Mucosa of descending colon (tissue), 3 donors: ENCODE measurements at regions not wholly inside any gene's neighbourhood (a gene's known extent, or its start where the extent isn't known, plus 50 kb on each side); places are given as distances from the start of the nearest gene placed in this dataset.

ENCODE experiments used
- ATAC-seq: fragments of 200-7000 bp; cut with Tn5 transposase; one replicate; pipeline ENCODE4 v1.9.1; 2020; ENCODE audit warnings: mild to moderate bottlenecking, moderate library complexity
- DNase-seq, 3 donors: peaks; one replicate each; pipeline ENCODE4 v3.0.0-alpha.2; 2020
- H3K36me3 ChIP-seq: fragments of 200-600 bp; one replicate; pipeline ENCODE4 v1.8.0; 2021; ENCODE audit warnings: low read depth, mild to moderate bottlenecking
- H3K4me1 ChIP-seq: fragments of 200-600 bp; one replicate; pipeline ENCODE4 v1.8.0; 2021; ENCODE audit warnings: low read depth, mild to moderate bottlenecking
- H3K4me3 ChIP-seq: fragments of 200-600 bp; one replicate; pipeline ENCODE4 v1.8.0; 2021; ENCODE audit warnings: mild to moderate bottlenecking
- H3K9me3 ChIP-seq: fragments of 200-600 bp; one replicate; pipeline ENCODE4 v1.8.0; 2021; ENCODE audit warnings: mild to moderate bottlenecking
- intact Hi-C, 2 donors: fragments of 100-400 bp; cut with DNase I in 1 of 2; cut with micrococcal nuclease in 1 of 2; formaldehyde crosslinking; loops; one replicate each; pipeline versions ENCODE4 v1.11.0 to v1.11.1; 2022; cut with DNase I, micrococcal nuclease
- TF ChIP-seq, protein P1 (sequence below): fragments of 200-600 bp; IDR thresholded peaks from one replicate; pipeline ENCODE4 v1.8.0; 2022; ENCODE audit warnings: antibody characterized with exemption, mild to moderate bottlenecking
- donor health status: DM: no; HTN: no; CAD: no; lungs with moderate emphysema.
- donor health status: DM: no; HTN: no; CAD: no.
- donor health status: DM: no; HTN: yes; CAD: no.

DNA sequence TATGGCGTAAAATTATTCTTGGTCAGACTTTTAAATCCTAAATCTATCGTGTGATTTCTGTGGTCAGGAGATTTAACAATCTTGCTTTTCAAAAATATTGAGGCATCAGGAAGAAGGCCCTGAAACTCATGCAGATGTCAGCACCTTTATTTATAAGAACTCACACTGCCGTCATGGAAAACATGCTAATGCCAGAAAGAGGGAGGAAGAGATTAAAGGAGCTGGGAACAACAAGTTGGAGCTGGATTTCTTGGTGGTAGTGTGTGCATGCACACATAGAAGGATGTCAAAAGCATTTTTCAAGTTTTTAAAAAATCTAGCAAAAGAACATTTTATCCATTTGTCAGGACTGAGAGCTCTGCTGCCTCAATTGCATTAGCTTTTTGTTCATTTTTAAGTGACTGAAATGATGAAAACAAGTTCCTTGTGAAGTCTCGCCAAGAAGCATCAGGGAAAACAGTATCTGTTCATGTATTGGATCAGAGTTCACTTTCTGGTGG is 342.5 kb downstream of the SPRY2 start:
- H3K9me3 ChIP-seq, result no peaks in the 10 kb centered on the region
- H3K36me3 ChIP-seq, result no peaks in the 10 kb centered on the region
- H3K4me1 ChIP-seq, result no peaks in the 10 kb centered on the region
- DNase-seq (no peak), ATAC-seq (no peak)
- TF ChIP-seq, protein P1, sequence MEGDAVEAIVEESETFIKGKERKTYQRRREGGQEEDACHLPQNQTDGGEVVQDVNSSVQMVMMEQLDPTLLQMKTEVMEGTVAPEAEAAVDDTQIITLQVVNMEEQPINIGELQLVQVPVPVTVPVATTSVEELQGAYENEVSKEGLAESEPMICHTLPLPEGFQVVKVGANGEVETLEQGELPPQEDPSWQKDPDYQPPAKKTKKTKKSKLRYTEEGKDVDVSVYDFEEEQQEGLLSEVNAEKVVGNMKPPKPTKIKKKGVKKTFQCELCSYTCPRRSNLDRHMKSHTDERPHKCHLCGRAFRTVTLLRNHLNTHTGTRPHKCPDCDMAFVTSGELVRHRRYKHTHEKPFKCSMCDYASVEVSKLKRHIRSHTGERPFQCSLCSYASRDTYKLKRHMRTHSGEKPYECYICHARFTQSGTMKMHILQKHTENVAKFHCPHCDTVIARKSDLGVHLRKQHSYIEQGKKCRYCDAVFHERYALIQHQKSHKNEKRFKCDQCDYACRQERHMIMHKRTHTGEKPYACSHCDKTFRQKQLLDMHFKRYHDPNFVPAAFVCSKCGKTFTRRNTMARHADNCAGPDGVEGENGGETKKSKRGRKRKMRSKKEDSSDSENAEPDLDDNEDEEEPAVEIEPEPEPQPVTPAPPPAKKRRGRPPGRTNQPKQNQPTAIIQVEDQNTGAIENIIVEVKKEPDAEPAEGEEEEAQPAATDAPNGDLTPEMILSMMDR, result no peak
- intact Hi-C loops, result no loop called here
- no peak overlapping the region for H3K4me3 ChIP-seq

DNA sequence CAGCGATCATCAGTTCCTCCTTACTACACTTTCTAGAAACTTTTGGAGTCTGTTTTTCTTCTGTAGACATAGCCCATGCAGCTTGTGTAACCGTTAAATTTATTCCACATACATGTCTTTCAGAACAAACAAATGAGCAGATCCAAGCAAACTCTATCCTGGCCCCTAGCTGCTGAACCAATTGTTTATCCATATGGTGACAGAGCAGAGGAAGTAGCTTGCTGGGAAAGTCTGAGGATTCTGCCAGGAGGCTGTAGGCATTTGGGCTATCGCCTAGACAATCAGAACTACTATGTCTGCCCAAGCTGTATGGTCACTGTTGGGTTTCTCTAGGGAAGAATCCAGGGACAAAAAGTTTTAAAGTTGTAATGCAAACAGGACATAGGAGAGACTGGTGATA is 343.7 kb downstream of the SPRY2 start:
- no peaks in the 10 kb centered on the region for H3K36me3 ChIP-seq
- no peak for DNase-seq
- no peaks in the 10 kb centered on the region for H3K4me1 ChIP-seq
- intact Hi-C loops, result no loop called here
- TF ChIP-seq, protein P1, result no peak
- no peak overlapping the region for H3K4me3 ChIP-seq
- no peaks in the 10 kb centered on the region for H3K9me3 ChIP-seq
- ATAC-seq, result no peak

DNA sequence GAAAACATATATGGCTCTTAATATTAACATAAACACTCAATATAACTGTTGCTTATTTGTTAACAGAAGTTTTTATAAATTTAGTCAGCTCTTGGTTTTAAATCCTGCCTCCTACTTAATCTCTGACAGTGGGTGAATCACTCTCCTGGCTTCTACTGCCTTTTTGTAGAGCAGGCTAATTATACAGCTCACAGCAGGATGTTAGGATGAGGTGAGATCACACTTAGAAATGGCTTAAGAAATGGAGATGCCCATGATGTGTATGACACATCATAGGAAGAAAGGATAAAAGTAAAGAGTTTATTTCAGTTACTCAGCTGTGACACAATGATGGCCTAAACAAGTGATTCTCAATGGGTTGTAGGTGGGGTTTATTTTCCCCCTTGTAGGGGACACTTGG is 345.6 kb downstream of the SPRY2 start:
- DNase-seq, result no peak
- TF ChIP-seq, protein P1, result no peak
- Histone ChIP-seq H3K4me1 (no peaks in the 10 kb centered on the region), H3K4me3 (no peak overlapping the region), H3K9me3 (no peaks in the 10 kb centered on the region), H3K36me3 (no peaks in the 10 kb centered on the region)
- intact Hi-C loops, result no loop called here
- ATAC-seq, result peak; percentile 45

DNA sequence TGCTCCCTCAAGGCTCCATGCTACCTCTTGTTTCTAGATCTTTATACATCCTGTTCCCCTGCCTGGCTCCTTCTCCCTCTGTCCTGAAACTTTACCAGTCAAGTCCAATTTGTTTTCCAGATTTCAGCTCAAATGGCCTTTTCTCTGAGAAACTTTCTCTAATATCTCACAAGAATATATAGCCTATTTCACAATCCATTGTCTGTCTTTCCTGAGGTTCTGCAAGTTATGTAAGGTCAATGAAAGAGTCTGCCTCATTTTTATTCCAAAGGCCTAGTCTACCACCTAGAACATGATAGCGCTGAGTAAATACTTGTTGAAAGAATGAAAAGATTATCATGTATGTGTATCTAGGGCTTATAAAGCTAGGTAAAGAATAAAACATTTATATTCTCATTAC is 348.8 kb downstream of the SPRY2 start:
- Histone ChIP-seq H3K4me3 (no peak overlapping the region), H3K9me3 (no peaks in the 10 kb centered on the region), H3K4me1 (no peaks in the 10 kb centered on the region), H3K36me3 (no peaks in the 10 kb centered on the region)
- intact Hi-C loops, result no loop called here
- ATAC-seq, result no peak
- no peak for DNase-seq
- TF ChIP-seq, protein P1, result no peak

DNA sequence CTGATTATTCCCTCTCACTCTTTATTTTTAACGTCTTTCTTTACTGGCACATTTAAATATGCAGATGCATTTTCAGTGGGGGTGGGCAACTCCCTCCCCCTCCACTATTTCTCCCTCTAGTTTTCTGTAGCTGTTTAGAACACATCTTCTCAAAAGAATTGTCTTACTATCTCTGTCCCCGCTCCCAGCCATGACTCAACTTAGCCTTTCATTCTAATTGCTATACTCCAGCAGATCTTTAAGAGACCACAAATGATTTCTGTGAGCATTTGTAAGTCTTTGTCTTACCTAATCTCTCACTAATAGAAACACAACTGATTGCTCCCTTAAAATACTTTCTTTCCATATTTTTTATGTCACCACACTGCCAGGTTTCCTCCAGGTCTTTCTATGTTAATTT is 350.9 kb downstream of the SPRY2 start:
- TF ChIP-seq, protein P1, result no peak
- Histone ChIP-seq H3K36me3 (no peaks in the 10 kb centered on the region), H3K4me1 (no peaks in the 10 kb centered on the region), H3K4me3 (no peak overlapping the region), H3K9me3 (no peaks in the 10 kb centered on the region)
- intact Hi-C loops, result no loop called here
- no peak for ATAC-seq
- DNase-seq, result no peak

DNA sequence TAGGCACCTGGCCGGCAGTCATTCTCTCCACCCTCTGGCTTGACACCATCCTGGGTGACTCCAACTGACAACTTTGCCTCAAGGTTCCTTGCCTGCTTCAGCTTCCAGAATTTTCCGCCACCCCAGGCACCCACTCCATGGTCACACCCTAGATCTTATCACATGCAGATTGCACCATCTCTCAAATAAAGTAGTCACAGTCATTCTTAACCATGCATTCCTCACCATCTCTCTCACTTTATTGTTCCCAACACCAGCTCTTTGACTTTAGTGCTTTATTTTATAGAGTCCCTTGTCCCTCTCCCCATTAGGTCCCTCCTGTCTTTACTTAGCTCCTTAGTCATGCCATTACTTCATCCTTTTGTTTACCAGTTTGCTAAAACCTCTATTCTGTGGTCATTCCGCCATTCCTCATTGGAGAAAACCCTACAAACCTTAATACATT is 351.7 kb downstream of the SPRY2 start:
- intact Hi-C loops, result loop anchor here in 1 of 2 donors (5.0 kb wide), 1 partner anchor 212 kb away; no protein-coding TSS in a partner anchor
- ATAC-seq, result peak; percentile 86

More for the DNA sequence above, 351.7 kb downstream of the SPRY2 start:
- no peaks in the 10 kb centered on the region for H3K4me1 ChIP-seq
- H3K36me3 ChIP-seq, result no peaks in the 10 kb centered on the region
- TF ChIP-seq, protein P1, result no peak
- DNase-seq, result peak; percentile 20 to 52 (median 35)
- no peak overlapping the region for H3K4me3 ChIP-seq
- no peaks in the 10 kb centered on the region for H3K9me3 ChIP-seq
